ENCODE measurements at regions not wholly inside any gene's neighbourhood (a gene's known extent, or its start where the extent isn't known, plus 50 kb on each side); places are given as distances from the start of the nearest gene placed in this dataset.

- TF ChIP-seq CTCF (IDR thresholded peaks at IDR 0.05), result no peak
- no peak for TF ChIP-seq POLR2A (IDR thresholded peaks at IDR 0.05)
These were observed 113.0 kb upstream of the MSX1 start for GRCh38 chr4:4746444-4746843.
